GM12878 (cell line): ENCODE measurements at regions not wholly inside any gene's neighbourhood (a gene's known extent, or its start where the extent isn't known, plus 50 kb on each side); places are given as distances from the start of the nearest gene placed in this dataset.

Experiments used
- ATAC-seq: fragments of 200-7000 bp; cut with Tn5 transposase; 3 replicates; pipeline ENCODE4 v1.9.1; 2020; ENCODE audit warnings: mild to moderate bottlenecking, moderate library complexity
- BruUV-seq: library from RNA; stranded (reverse); fragments of 400-500 nt; replicated peaks from 2 replicates; lab custom pipeline; 2021; lab: Mats Ljungman, UMichigan
- CTCF ChIA-PET: fragments of 300-600 bp; sonication (Branson Sonifier 250); formaldehyde crosslinking; extraction: SDS; loops from one replicate; lab custom pipeline; 2021; ENCODE audit warnings: inconsistent platforms; lab: Yijun Ruan, JAX
- POLR2A ChIA-PET: fragments of 350-600 bp; formaldehyde crosslinking; extraction: SDS; loops from one replicate; lab custom pipeline; 2021; ENCODE audit warnings: inconsistent platforms; lab: Charles Lee
- RAD21 ChIA-PET: fragments of 300-600 bp; sonication (Branson Sonifier 250); formaldehyde crosslinking; loops from one replicate; lab custom pipeline; 2023; ENCODE audit warnings: antibody characterized with exemption; ENCODE audit not compliant: unreplicated experiment; lab: Charles Lee
- SMC1A ChIA-PET: fragments of 300-600 bp; sonication (Branson Sonifier 250); formaldehyde crosslinking; loops from one replicate; lab custom pipeline; 2023; ENCODE audit not compliant: unreplicated experiment, uncharacterized antibody; lab: Charles Lee
- DNase-seq: peaks from one replicate; pipeline ENCODE4 v3.0.0-alpha.2; 2011; ENCODE audit warnings: low read depth, low spot score
- FAIRE-seq: peaks from 3 replicates; lab custom pipeline; 2011; peaks lifted over from hg19 to GRCh38; lab: Jason Lieb, UNC
- H2AFZ ChIP-seq: 2 replicates; pipeline ENCODE4 v1.6.0; 2011; ENCODE audit warnings: low read depth, low read length, control low read depth; ENCODE audit not compliant: control insufficient read depth
- H3K27ac ChIP-seq: 2 replicates; pipeline ENCODE4 v1.5.1; 2011; ENCODE audit warnings: control low read depth; ENCODE audit not compliant: control insufficient read depth, insufficient read depth
- H3K27me3 ChIP-seq, 2 experiments: replicated peaks in 1 of 2; 2 replicates each; pipeline versions ENCODE4 v1.6.0 to v1.6.1; 2011; ENCODE audit warnings: low read length in 1 of 2; ENCODE audit not compliant: control insufficient read depth in 2 of 2, insufficient read depth in 2 of 2
- H3K36me3 ChIP-seq, 2 experiments: 2 replicates each; pipeline ENCODE4 v1.5.1; 2011; ENCODE audit warnings: low read length in 1 of 2; ENCODE audit not compliant: control insufficient read depth in 2 of 2, insufficient read depth in 2 of 2
- H3K4me1 ChIP-seq: 2 replicates; pipeline ENCODE4 v1.6.1; 2011; ENCODE audit warnings: mild to moderate bottlenecking, low read length, moderate library complexity, mixed read lengths; ENCODE audit not compliant: control insufficient read depth, insufficient read depth
- H3K4me2 ChIP-seq: 2 replicates; pipeline ENCODE4 v1.6.0; 2011; ENCODE audit warnings: control low read depth; ENCODE audit not compliant: control insufficient read depth, insufficient read depth
- H3K4me3 ChIP-seq: fragments of 200-600 bp; sonication (generic); 2 replicates; pipeline ENCODE4 v1.5.1; 2016
- H3K79me2 ChIP-seq: 2 replicates; pipeline ENCODE4 v1.6.0; 2011; ENCODE audit warnings: low read length; ENCODE audit not compliant: control insufficient read depth, insufficient read depth
- H3K9ac ChIP-seq: 2 replicates; pipeline ENCODE4 v1.8.0; 2011; ENCODE audit warnings: low read length, control low read depth, mixed read lengths; ENCODE audit not compliant: control insufficient read depth, insufficient read depth
- H3K9me3 ChIP-seq: replicated peaks from 3 replicates; pipeline ENCODE4 v1.5.1; 2011; ENCODE audit warnings: mild to moderate bottlenecking, low read length; ENCODE audit not compliant: control insufficient read depth, insufficient read depth
- H4K20me1 ChIP-seq: 2 replicates; pipeline ENCODE4 v1.6.0; 2011; ENCODE audit not compliant: control insufficient read depth, insufficient read depth
- E4F1 ChIP-seq: fragments of 450-650 bp; IDR thresholded peaks from 2 replicates; pipeline ENCODE4 v1.6.1; 2018; ENCODE audit warnings: borderline replicate concordance, mild to moderate bottlenecking; ENCODE audit not compliant: partially characterized antibody
- EGR1 ChIP-seq, 2 experiments: IDR thresholded peaks; 1 replicate in 1 of 2; 2 replicates in 1 of 2; pipeline ENCODE4 v1.6.1; 2011 to 2012; ENCODE audit warnings: low read depth in 2 of 2, low read length in 2 of 2, borderline replicate concordance in 1 of 2, mild to moderate bottlenecking in 1 of 2, moderate library complexity in 1 of 2
- MLLT1 ChIP-seq: fragments of 450-650 bp; IDR thresholded peaks from 2 replicates; pipeline ENCODE4 v1.6.1; 2016; ENCODE audit warnings: mild to moderate bottlenecking
- PAX5 ChIP-seq: IDR thresholded peaks from 2 replicates; pipeline ENCODE4 v1.6.1; 2011; ENCODE audit warnings: low read depth, low read length, borderline replicate concordance
- SP1 ChIP-seq: IDR thresholded peaks from one replicate; pipeline ENCODE4 v1.6.1; 2011; ENCODE audit warnings: low read depth, low read length
- TCF7 ChIP-seq: IDR thresholded peaks from 2 replicates; pipeline ENCODE4 v1.6.1; 2014; ENCODE audit warnings: antibody characterized with exemption, borderline replicate concordance
- WGBS: methylation state at CpG from one replicate; pipeline ENCODE4 v1.1.6; 2016; ENCODE audit warnings: low lambda C conversion rate; ENCODE audit not compliant: insufficient replicate concordance, insufficient coverage; ENCODE audit errors: missing lambda C conversion rate; 5-methylcytosine and 5-hydroxymethylcytosine counted together
- in situ Hi-C: fragments of 300-500 bp; cut with MboI; formaldehyde crosslinking; loops from 9 replicates; pipeline ENCODE4 v1.14.3; 2018; ENCODE audit warnings: mixed read lengths
- intact Hi-C: fragments of 100-400 bp; cut with micrococcal nuclease; formaldehyde crosslinking; loops from one replicate; pipeline ENCODE4 v1.14.2; 2022; ENCODE audit not compliant: unreplicated experiment

DNA sequence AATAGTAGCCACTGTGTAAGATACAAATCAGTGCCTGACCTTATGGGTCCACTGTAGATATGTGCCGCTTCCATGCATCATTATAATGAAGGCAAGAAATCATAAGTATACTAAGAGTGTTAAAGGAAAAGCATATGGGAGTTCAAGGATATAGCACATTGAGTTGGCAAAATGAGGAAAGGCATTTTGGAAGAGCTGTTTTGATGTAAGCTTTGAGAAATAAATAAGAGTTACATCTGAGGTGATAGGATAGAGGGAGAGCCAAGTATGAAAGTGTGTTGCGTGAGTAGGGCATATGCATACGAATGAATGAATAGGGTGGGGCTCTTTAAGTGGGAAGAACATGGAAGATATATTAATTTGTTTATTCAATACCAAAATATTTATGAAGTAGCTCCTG lies 101.0 kb upstream of the DMAC1 start:
- H3K27me3 ChIP-seq = no peaks in the 10 kb centered on the region
- H3K9ac ChIP-seq = no peak overlapping the region
- ATAC-seq (no peak), FAIRE-seq (no peak), DNase-seq (no peak)
- no peak overlapping the region for H3K4me2 ChIP-seq
- no peak overlapping the region for H2AFZ ChIP-seq
- TF ChIP-seq EGR1 (IDR thresholded peaks at IDR 0.05; ENCODE audit: borderline replicate concordance in 1 of 2, low read depth in 2 of 2, low read length in 2 of 2) = no peak
- TF ChIP-seq SP1 = no peak
- TF ChIP-seq MLLT1 = no peak
- no peak for TF ChIP-seq TCF7
- no peak for TF ChIP-seq PAX5
- TF ChIP-seq E4F1 = no peak
- H4K20me1 ChIP-seq = no peaks in the 10 kb centered on the region
- no TSS peak for BruUV-seq
- in situ Hi-C loops (no loop called here), intact Hi-C loops (no loop called here)
- SMC1A ChIA-PET = no interaction called here
- no peaks in the 10 kb centered on the region for H3K4me1 ChIP-seq
- H3K36me3 ChIP-seq = no peaks in the 10 kb centered on the region
- no peaks in the 10 kb centered on the region for H3K79me2 ChIP-seq
- WGBS = 47% methylated on average over 3 of the region's 3 CpGs
- CTCF ChIA-PET = interaction anchor here (1.2 kb wide), 1 partner anchor 12 kb away, joined by 3 read pairs; no protein-coding TSS in a partner anchor
- H3K4me3 ChIP-seq = no peak overlapping the region
- H3K27ac ChIP-seq = no peak overlapping the region
- POLR2A ChIA-PET = no interaction called here
- RAD21 ChIA-PET = no interaction called here
- no peaks in the 10 kb centered on the region for H3K9me3 ChIP-seq
